ENCODE measurements at regions not wholly inside any gene's neighbourhood (a gene's known extent, or its start where the extent isn't known, plus 50 kb on each side); places are given as distances from the start of the nearest gene placed in this dataset.
"Not testable (repeated sequence)": the region's sequence is repeated elsewhere in the genome, so short reads cannot be mapped to it uniquely, and the experiment has no call there.

- no peaks in the 10 kb centered on the region for H3K27me3 ChIP-seq (ENCODE audit: insufficient read depth, low read depth, severe bottlenecking)
- H3K4me3 ChIP-seq (ENCODE audit: low read depth, low read length): no peak overlapping the region
- H3K9me3 ChIP-seq (ENCODE audit: severe bottlenecking): no peaks in the 10 kb centered on the region
- H3K36me3 ChIP-seq: no peaks in the 10 kb centered on the region
- TF ChIP-seq CTCF (IDR thresholded peaks at IDR 0.05; ENCODE audit: low read depth, low read length): no peak
- no peak overlapping the region for H3K27ac ChIP-seq
- no peak for DNase-seq
These were observed 182.5 kb upstream of the INTU start for GRCh38 chr4:127450276-127450675.

GRCh38 chr4:127463883-127464282, 168.9 kb upstream of the INTU start:
- DNase-seq: no peak
- Histone ChIP-seq H3K9me3 (ENCODE audit: severe bottlenecking) (no peaks in the 10 kb centered on the region), H3K27ac (no peak overlapping the region), H3K4me3 (ENCODE audit: low read depth, low read length) (no peak overlapping the region), H3K36me3 (no peaks in the 10 kb centered on the region), H3K27me3 (ENCODE audit: insufficient read depth, low read depth, severe bottlenecking) (no peaks in the 10 kb centered on the region)
- no peak for TF ChIP-seq CTCF (IDR thresholded peaks at IDR 0.05; ENCODE audit: low read depth, low read length)

- Histone ChIP-seq H3K27ac (no peak overlapping the region), H3K9me3 (ENCODE audit: severe bottlenecking) (peaks cover 7% of the 10 kb centered on the region), H3K4me3 (ENCODE audit: low read depth, low read length) (no peak overlapping the region), H3K36me3 (no peaks in the 10 kb centered on the region), H3K27me3 (ENCODE audit: insufficient read depth, low read depth, severe bottlenecking) (no peaks in the 10 kb centered on the region)
- no peak for TF ChIP-seq CTCF (IDR thresholded peaks at IDR 0.05; ENCODE audit: low read depth, low read length)
- DNase-seq: no peak
These were observed 163.2 kb upstream of the INTU start for GRCh38 chr4:127469542-127469941.

- Histone ChIP-seq H3K4me3 (ENCODE audit: low read depth, low read length) (no peak overlapping the region), H3K27me3 (ENCODE audit: insufficient read depth, low read depth, severe bottlenecking) (no peaks in the 10 kb centered on the region), H3K36me3 (no peaks in the 10 kb centered on the region), H3K9me3 (ENCODE audit: severe bottlenecking) (peaks cover 7% of the 10 kb centered on the region), H3K27ac (no peak overlapping the region)
- no peak for TF ChIP-seq CTCF (IDR thresholded peaks at IDR 0.05; ENCODE audit: low read depth, low read length)
- DNase-seq: no peak
These were observed 162.6 kb upstream of the INTU start for GRCh38 chr4:127469959-127470809.

- not testable (repeated sequence) for H3K27me3 ChIP-seq (ENCODE audit: insufficient read depth, low read depth, severe bottlenecking); DNase-seq; H3K36me3 ChIP-seq; H3K27ac ChIP-seq; H3K9me3 ChIP-seq (ENCODE audit: severe bottlenecking); H3K4me3 ChIP-seq (ENCODE audit: low read depth, low read length)
These were observed 154.5 kb upstream of the INTU start for GRCh38 chr4:127478271-127478670.

- no peaks in the 10 kb centered on the region for H3K27me3 ChIP-seq (ENCODE audit: insufficient read depth, low read depth, severe bottlenecking)
- no peak overlapping the region for H3K4me3 ChIP-seq (ENCODE audit: low read depth, low read length)
- H3K36me3 ChIP-seq: no peaks in the 10 kb centered on the region
- H3K9me3 ChIP-seq (ENCODE audit: severe bottlenecking): no peaks in the 10 kb centered on the region
- DNase-seq: no peak
- TF ChIP-seq CTCF (IDR thresholded peaks at IDR 0.05; ENCODE audit: low read depth, low read length): peak; percentile 40; the same call in 1 of the 2 replicates
- no peak overlapping the region for H3K27ac ChIP-seq
These were observed 153.6 kb upstream of the INTU start for GRCh38 chr4:127479031-127479622.
